ENCODE measurements at regions not wholly inside any gene's neighbourhood (a gene's known extent, or its start where the extent isn't known, plus 50 kb on each side); places are given as distances from the start of the nearest gene placed in this dataset.

DNA sequence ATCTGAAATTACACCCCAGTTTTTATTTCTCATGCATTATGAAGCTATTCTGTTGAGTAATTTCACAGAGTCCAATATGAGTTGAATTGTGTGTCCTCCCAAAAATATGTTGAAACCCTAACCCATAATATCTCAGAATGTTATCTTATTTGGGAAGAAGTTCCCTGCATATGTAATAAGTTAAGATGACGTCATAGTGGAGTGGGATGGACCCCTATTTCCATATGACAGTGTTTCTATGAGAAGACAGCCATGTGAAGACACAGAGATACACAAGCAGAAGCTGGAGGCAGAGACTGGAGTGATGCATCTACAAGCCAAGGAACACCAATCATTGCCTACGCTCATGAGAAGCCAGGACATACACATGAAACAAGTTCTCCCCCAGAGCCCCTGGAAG is 81.3 kb downstream of the RFPL4B start:
- TF ChIP-seq, protein P1, sequence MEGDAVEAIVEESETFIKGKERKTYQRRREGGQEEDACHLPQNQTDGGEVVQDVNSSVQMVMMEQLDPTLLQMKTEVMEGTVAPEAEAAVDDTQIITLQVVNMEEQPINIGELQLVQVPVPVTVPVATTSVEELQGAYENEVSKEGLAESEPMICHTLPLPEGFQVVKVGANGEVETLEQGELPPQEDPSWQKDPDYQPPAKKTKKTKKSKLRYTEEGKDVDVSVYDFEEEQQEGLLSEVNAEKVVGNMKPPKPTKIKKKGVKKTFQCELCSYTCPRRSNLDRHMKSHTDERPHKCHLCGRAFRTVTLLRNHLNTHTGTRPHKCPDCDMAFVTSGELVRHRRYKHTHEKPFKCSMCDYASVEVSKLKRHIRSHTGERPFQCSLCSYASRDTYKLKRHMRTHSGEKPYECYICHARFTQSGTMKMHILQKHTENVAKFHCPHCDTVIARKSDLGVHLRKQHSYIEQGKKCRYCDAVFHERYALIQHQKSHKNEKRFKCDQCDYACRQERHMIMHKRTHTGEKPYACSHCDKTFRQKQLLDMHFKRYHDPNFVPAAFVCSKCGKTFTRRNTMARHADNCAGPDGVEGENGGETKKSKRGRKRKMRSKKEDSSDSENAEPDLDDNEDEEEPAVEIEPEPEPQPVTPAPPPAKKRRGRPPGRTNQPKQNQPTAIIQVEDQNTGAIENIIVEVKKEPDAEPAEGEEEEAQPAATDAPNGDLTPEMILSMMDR (IDR thresholded peaks at IDR 0.05), result no peak
- no peak for TF ChIP-seq POLR2AphosphoS5 (IDR thresholded peaks at IDR 0.05; ENCODE audit: low read depth, low read length)
